Stomach (tissue), 8 donors: ENCODE measurements at regions not wholly inside any gene's neighbourhood (a gene's known extent, or its start where the extent isn't known, plus 50 kb on each side); places are given as distances from the start of the nearest gene placed in this dataset.

Experiments
- DNase-seq, 2 donors: peaks; one replicate each; pipeline versions ENCODE4 v3.0.0 to v3.0.0-alpha.2; 2013 to 2019
- H3K27ac ChIP-seq, 5 donors: fragments of 200-600 bp in 4 of 5; sonication (generic) in 4 of 5; one replicate each; pipeline ENCODE4 v1.5.1; 2013 to 2019; ENCODE audit warnings: mild to moderate bottlenecking in 1 of 5, moderate library complexity in 1 of 5
- H3K27me3 ChIP-seq, 3 donors: fragments of 200-600 bp; sonication (generic); one replicate each; pipeline ENCODE4 v1.5.1; 2017 to 2019; ENCODE audit warnings: mixed run types in 1 of 3
- H3K36me3 ChIP-seq, 4 donors: fragments of 200-600 bp; sonication (generic); 1 replicate in 3 of 4; 2 replicates in 1 of 4; pipeline ENCODE4 v1.5.1; 2016 to 2019
- H3K4me1 ChIP-seq, 4 donors: fragments of 200-600 bp; sonication (generic); one replicate each; pipeline ENCODE4 v1.5.1; 2016 to 2019
- H3K4me3 ChIP-seq, 4 donors: fragments of 200-600 bp; sonication (generic) in 3 of 4; one replicate each; pipeline ENCODE4 v1.5.1; 2016 to 2019; ENCODE audit warnings: mild to moderate bottlenecking in 1 of 4
- H3K9me3 ChIP-seq, 4 donors: fragments of 200-600 bp; sonication (generic); one replicate each; pipeline ENCODE4 v1.5.1; 2016 to 2019
- EP300 ChIP-seq: sonication (generic); formaldehyde crosslinking; IDR thresholded peaks from one replicate; pipeline ENCODE4 v1.6.1; 2017; ENCODE audit warnings: antibody characterized with exemption
- POLR2A ChIP-seq, 4 donors: fragments of 450-650 bp; IDR thresholded peaks; one replicate each; pipeline ENCODE4 v1.6.1; 2016; ENCODE audit warnings: antibody characterized with exemption in 4 of 4, control low read depth in 2 of 4, mild to moderate bottlenecking in 1 of 4, moderate library complexity in 1 of 4
- POLR2AphosphoS5 ChIP-seq, 3 donors: sonication (generic); formaldehyde crosslinking; IDR thresholded peaks; one replicate each; pipeline ENCODE4 v1.6.1; 2016; ENCODE audit warnings: antibody characterized with exemption in 3 of 3
- WGBS, 5 donors: extraction: QIAGEN DNeasy Blood & Tissue Kit in 3 of 5; methylation state at CpG; one replicate each; pipeline versions ENCODE4 v1.1.5 to v1.1.7; 2013 to 2018; 5-methylcytosine and 5-hydroxymethylcytosine counted together
- intact Hi-C: fragments of 100-400 bp; cut with DNase I; formaldehyde crosslinking; loops from one replicate; pipeline ENCODE4 v1.15.1; 2023; ENCODE audit warnings: low total_unique reads
- TF ChIP-seq, protein P1 (sequence below), 7 experiments: fragments of 450-650 bp in 4 of 7; fragments of 200-600 bp in 3 of 7; sonication (generic) in 3 of 7; IDR thresholded peaks; one replicate each; pipeline ENCODE4 v1.5.1; 2016 to 2019; ENCODE audit warnings: antibody characterized with exemption in 7 of 7, control low read depth in 2 of 7, mild to moderate bottlenecking in 1 of 7
- donor health status: healthy with polysubstance abuse.
- donor health status: Bipolar disorder and iron deficiency.
- donor health status: healthy.

DNA sequence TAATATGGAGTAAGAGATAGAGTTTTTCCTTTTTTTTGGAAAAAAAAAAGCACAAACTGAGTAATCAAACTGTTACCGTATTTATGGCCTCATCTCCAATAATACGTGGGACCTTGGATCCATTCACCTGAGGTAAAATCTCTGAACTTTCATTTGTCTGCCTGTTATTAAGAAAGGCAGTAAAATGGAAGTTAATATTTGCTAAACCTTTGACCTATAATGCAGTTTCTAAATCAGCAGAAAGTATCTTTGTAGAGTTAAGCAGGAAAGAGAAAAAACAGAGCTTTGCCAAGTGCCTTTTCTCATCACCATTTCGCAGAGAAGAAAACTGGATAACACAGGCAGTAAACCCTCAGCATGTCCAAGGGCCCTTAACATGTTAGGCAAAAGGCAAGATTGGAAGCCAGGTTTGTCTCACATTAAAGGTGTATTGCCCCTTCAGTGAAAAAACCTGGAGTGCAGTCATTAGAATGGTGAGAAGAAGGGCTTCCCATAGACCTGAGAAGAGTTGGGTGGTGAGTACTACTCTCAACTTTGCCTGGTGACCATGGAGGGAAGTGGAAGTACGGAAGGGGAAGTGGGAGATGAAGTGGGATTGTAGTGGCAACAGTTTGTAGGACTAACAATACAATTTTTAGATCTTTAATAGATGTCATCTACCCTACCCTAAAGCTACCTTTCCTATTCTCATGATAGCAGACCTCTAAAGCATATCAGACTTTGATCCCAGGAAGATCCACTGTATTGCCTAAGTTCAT is 65.4 kb upstream of the GRAMD2B start:
- peaks cover 6 to 20% (median 9%) of the 10 kb centered on the region in 4 donors for H3K4me1 ChIP-seq
- intact Hi-C loops: loop anchor here (5.0 kb wide), 1 partner anchor 180 kb away; no protein-coding TSS in a partner anchor
- TF ChIP-seq, protein P1, sequence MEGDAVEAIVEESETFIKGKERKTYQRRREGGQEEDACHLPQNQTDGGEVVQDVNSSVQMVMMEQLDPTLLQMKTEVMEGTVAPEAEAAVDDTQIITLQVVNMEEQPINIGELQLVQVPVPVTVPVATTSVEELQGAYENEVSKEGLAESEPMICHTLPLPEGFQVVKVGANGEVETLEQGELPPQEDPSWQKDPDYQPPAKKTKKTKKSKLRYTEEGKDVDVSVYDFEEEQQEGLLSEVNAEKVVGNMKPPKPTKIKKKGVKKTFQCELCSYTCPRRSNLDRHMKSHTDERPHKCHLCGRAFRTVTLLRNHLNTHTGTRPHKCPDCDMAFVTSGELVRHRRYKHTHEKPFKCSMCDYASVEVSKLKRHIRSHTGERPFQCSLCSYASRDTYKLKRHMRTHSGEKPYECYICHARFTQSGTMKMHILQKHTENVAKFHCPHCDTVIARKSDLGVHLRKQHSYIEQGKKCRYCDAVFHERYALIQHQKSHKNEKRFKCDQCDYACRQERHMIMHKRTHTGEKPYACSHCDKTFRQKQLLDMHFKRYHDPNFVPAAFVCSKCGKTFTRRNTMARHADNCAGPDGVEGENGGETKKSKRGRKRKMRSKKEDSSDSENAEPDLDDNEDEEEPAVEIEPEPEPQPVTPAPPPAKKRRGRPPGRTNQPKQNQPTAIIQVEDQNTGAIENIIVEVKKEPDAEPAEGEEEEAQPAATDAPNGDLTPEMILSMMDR (IDR thresholded peaks at IDR 0.05): no peak
- TF ChIP-seq EP300 (no peak), POLR2A (IDR thresholded peaks at IDR 0.05) (no peak), POLR2AphosphoS5 (IDR thresholded peaks at IDR 0.05) (no peak)
- no peak overlapping the region for H3K27ac ChIP-seq
- no peak overlapping the region for H3K4me3 ChIP-seq
- no peak for DNase-seq
- no peaks in the 10 kb centered on the region for H3K36me3 ChIP-seq
- no peaks in the 10 kb centered on the region for H3K27me3 ChIP-seq
- H3K9me3 ChIP-seq: no peaks in the 10 kb centered on the region
- 68 to 80% (median 70%) methylated on average over 4 of the region's 4 CpGs for WGBS, 5 donors

DNA sequence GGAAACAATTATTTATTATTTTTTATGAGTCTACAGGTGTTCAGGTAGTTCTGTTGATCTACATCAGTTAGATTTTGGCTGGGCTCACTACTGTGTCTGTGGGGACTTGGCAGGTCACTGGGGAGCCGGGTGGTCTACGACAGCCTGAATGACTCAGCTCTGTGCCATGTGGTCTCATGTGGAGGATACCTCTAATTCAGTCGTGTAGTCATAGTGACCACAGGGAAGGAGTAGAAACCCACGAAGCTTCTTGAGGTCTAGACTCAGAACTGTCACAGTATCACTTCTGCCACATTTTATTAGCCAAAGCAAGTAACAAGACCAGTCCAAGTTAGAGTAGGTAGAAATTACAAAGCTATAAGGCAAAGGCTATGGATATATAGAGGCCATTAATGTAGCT is 64.7 kb upstream of the GRAMD2B start:
- Histone ChIP-seq H3K27me3 (no peaks in the 10 kb centered on the region), H3K4me1 (peaks cover 6 to 20% (median 9%) of the 10 kb centered on the region in 4 donors), H3K4me3 (no peak overlapping the region), H3K27ac (no peak overlapping the region), H3K9me3 (no peaks in the 10 kb centered on the region), H3K36me3 (no peaks in the 10 kb centered on the region)
- no peak for DNase-seq
- TF ChIP-seq EP300 (no peak), POLR2A (IDR thresholded peaks at IDR 0.05) (no peak), POLR2AphosphoS5 (IDR thresholded peaks at IDR 0.05) (no peak)
- TF ChIP-seq, protein P1 (IDR thresholded peaks at IDR 0.05): no peak
- intact Hi-C loops: loop anchor here (5.0 kb wide), 1 partner anchor 179 kb away; no protein-coding TSS in a partner anchor
- 55 to 86% (median 67%) methylated on average over 4 of the region's 4 CpGs for WGBS, 5 donors

DNA sequence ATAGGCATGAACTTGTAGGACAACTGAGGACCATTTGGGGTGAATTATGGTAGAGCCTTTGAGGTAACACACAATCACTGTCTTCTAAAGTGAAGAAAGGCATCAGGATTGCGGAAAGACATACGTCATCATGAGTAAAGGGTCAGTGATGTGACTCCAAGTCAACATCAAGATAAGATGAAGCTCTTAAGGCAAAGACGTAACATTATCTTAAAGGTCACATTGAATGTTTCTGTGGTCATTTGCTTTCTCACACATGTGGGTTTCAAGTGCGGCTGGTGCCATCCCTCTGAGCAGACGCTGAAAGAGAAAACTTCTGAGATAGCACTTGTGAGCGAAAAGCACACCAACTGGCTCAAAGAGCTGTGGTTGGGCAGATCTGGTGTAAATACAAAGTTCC is 63.3 kb upstream of the GRAMD2B start:
- Histone ChIP-seq H3K27me3 (no peaks in the 10 kb centered on the region), H3K27ac (no peak overlapping the region), H3K9me3 (no peaks in the 10 kb centered on the region), H3K4me1 (peaks cover 0 to 7% (median 3%) of the 10 kb centered on the region in 4 donors), H3K36me3 (no peaks in the 10 kb centered on the region), H3K4me3 (no peak overlapping the region)
- intact Hi-C loops: loop anchor here (5.0 kb wide), 1 partner anchor 177 kb away; no protein-coding TSS in a partner anchor
- TF ChIP-seq POLR2A (IDR thresholded peaks at IDR 0.05) (no peak), POLR2AphosphoS5 (IDR thresholded peaks at IDR 0.05) (no peak), EP300 (no peak)
- TF ChIP-seq, protein P1 (IDR thresholded peaks at IDR 0.05): no peak
- WGBS, 5 donors: 80 to 89% (median 87%) methylated on average over 6 of the region's 6 CpGs
- no peak for DNase-seq

DNA sequence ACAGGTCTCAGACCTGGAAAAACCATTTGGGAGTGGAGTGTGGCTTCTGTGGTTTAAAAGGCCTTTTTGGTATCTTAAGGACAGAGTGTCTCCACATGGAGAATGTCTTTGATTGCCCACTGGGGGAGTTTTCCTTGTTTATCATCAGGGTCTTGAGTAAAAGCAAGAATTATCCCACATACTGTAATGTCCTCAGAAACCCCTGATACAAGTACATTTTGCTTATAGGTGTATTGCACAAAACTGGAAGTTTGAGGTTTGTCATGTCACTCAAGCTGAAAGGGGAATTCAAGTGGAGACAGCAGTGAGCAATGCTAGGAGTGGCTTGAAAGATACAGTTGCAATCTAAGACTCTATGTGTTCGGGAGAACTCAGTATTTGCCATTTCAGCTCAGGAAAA is 62.7 kb upstream of the GRAMD2B start:
- intact Hi-C loops: no loop called here
- WGBS, 5 donors: 73 to 96% (median 84%) methylated on average over 1 of the region's 1 CpG
- Histone ChIP-seq H3K36me3 (no peaks in the 10 kb centered on the region), H3K4me3 (no peak overlapping the region), H3K9me3 (no peaks in the 10 kb centered on the region), H3K27ac (no peak overlapping the region), H3K4me1 (peaks cover 0 to 7% (median 2%) of the 10 kb centered on the region in 4 donors), H3K27me3 (no peaks in the 10 kb centered on the region)
- no peak for DNase-seq
- TF ChIP-seq POLR2A (IDR thresholded peaks at IDR 0.05) (no peak), POLR2AphosphoS5 (IDR thresholded peaks at IDR 0.05) (no peak), EP300 (no peak)
- TF ChIP-seq, protein P1 (IDR thresholded peaks at IDR 0.05): no peak
